ENCODE measurements at regions not wholly inside any gene's neighbourhood (a gene's known extent, or its start where the extent isn't known, plus 50 kb on each side); places are given as distances from the start of the nearest gene placed in this dataset.

DNA sequence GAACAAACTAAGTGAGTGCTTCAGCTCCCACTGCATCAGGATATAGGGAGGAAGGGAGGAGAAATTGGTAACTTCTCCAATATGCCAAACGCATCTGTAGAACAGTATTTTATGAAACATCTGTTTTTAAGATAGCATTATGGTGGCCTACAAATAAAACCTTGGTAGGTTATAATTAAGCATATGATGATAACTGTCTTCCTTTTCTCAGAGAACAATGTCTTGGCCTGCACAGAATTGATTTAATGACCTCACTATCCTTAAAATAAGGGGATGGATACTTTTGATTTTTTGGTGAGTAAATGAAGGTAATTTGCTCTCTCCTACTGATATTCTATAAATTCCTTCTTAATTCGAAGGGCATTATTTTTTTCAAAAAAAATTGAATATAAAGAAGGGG lies 451.5 kb upstream of the TGFBR2 start:
- H2AFZ ChIP-seq (ENCODE audit: low read length): no peak overlapping the region
- H3K9me2 ChIP-seq (replicated peaks; ENCODE audit: low read depth, low read length): no peaks in the 10 kb centered on the region
- H3K36me3 ChIP-seq (ENCODE audit: insufficient read depth, low read length): no peaks in the 10 kb centered on the region
- no peaks in the 10 kb centered on the region for H3F3A ChIP-seq (ENCODE audit: low read depth)
- H3K4me3 ChIP-seq (ENCODE audit: low read length, poor library complexity, severe bottlenecking): no peak overlapping the region
- no peaks in the 10 kb centered on the region for H3K27me3 ChIP-seq (ENCODE audit: insufficient read depth, low read length, poor library complexity, severe bottlenecking)
- no peaks in the 10 kb centered on the region for H3K4me1 ChIP-seq (ENCODE audit: insufficient read depth, low read length, poor library complexity, severe bottlenecking)
- no peaks in the 10 kb centered on the region for H3K79me2 ChIP-seq (ENCODE audit: insufficient read depth, low read length)
- no peaks in the 10 kb centered on the region for H4K20me1 ChIP-seq (ENCODE audit: insufficient read depth, low read length, poor library complexity, severe bottlenecking)
- TF ChIP-seq, protein P1, sequence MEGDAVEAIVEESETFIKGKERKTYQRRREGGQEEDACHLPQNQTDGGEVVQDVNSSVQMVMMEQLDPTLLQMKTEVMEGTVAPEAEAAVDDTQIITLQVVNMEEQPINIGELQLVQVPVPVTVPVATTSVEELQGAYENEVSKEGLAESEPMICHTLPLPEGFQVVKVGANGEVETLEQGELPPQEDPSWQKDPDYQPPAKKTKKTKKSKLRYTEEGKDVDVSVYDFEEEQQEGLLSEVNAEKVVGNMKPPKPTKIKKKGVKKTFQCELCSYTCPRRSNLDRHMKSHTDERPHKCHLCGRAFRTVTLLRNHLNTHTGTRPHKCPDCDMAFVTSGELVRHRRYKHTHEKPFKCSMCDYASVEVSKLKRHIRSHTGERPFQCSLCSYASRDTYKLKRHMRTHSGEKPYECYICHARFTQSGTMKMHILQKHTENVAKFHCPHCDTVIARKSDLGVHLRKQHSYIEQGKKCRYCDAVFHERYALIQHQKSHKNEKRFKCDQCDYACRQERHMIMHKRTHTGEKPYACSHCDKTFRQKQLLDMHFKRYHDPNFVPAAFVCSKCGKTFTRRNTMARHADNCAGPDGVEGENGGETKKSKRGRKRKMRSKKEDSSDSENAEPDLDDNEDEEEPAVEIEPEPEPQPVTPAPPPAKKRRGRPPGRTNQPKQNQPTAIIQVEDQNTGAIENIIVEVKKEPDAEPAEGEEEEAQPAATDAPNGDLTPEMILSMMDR (conservative IDR thresholded peaks at IDR 0.05; ENCODE audit: low read length): no peak
- no peak for TF ChIP-seq EZH2phosphoT487 (IDR thresholded peaks at IDR 0.05; ENCODE audit: borderline replicate concordance)
- no peak overlapping the region for H3K9ac ChIP-seq (ENCODE audit: low read depth, low read length, poor library complexity, severe bottlenecking)
- no peak overlapping the region for H3K4me2 ChIP-seq (ENCODE audit: low read depth, low read length, poor library complexity, severe bottlenecking)
- no peaks in the 10 kb centered on the region for H3K9me3 ChIP-seq (ENCODE audit: insufficient read depth, low read depth, low read length)

DNA sequence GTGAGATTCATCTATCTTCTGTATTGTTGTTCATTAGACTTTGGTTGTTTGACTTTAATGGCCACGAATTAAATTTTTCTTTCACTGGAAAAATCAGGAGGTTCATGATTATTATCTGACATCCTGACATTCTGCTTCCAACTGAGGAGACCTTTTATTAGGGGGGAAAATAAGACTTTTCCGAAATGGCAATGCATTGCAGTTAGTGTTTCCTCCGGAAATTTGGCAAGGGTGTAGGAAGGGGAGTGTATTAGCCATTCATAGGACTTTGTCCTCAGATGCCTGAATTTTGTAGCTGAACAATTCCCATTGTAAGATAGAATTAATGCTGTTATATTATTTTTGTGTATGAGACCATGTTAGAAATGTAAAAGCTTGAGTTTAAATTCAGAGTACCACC lies 450.6 kb upstream of the TGFBR2 start:
- no peak for TF ChIP-seq EZH2phosphoT487 (IDR thresholded peaks at IDR 0.05; ENCODE audit: borderline replicate concordance)
- TF ChIP-seq, protein P1 (conservative IDR thresholded peaks at IDR 0.05; ENCODE audit: low read length): no peak
- H3F3A ChIP-seq (ENCODE audit: low read depth): no peaks in the 10 kb centered on the region
- no peaks in the 10 kb centered on the region for H4K20me1 ChIP-seq (ENCODE audit: insufficient read depth, low read length, poor library complexity, severe bottlenecking)
- H3K36me3 ChIP-seq (ENCODE audit: insufficient read depth, low read length): no peaks in the 10 kb centered on the region
- no peaks in the 10 kb centered on the region for H3K9me2 ChIP-seq (replicated peaks; ENCODE audit: low read depth, low read length)
- no peaks in the 10 kb centered on the region for H3K79me2 ChIP-seq (ENCODE audit: insufficient read depth, low read length)
- no peaks in the 10 kb centered on the region for H3K4me1 ChIP-seq (ENCODE audit: insufficient read depth, low read length, poor library complexity, severe bottlenecking)
- H3K9ac ChIP-seq (ENCODE audit: low read depth, low read length, poor library complexity, severe bottlenecking): no peak overlapping the region
- no peak overlapping the region for H3K4me3 ChIP-seq (ENCODE audit: low read length, poor library complexity, severe bottlenecking)
- no peak overlapping the region for H2AFZ ChIP-seq (ENCODE audit: low read length)
- no peak overlapping the region for H3K4me2 ChIP-seq (ENCODE audit: low read depth, low read length, poor library complexity, severe bottlenecking)
- no peaks in the 10 kb centered on the region for H3K27me3 ChIP-seq (ENCODE audit: insufficient read depth, low read length, poor library complexity, severe bottlenecking)
- no peaks in the 10 kb centered on the region for H3K9me3 ChIP-seq (ENCODE audit: insufficient read depth, low read depth, low read length)

DNA sequence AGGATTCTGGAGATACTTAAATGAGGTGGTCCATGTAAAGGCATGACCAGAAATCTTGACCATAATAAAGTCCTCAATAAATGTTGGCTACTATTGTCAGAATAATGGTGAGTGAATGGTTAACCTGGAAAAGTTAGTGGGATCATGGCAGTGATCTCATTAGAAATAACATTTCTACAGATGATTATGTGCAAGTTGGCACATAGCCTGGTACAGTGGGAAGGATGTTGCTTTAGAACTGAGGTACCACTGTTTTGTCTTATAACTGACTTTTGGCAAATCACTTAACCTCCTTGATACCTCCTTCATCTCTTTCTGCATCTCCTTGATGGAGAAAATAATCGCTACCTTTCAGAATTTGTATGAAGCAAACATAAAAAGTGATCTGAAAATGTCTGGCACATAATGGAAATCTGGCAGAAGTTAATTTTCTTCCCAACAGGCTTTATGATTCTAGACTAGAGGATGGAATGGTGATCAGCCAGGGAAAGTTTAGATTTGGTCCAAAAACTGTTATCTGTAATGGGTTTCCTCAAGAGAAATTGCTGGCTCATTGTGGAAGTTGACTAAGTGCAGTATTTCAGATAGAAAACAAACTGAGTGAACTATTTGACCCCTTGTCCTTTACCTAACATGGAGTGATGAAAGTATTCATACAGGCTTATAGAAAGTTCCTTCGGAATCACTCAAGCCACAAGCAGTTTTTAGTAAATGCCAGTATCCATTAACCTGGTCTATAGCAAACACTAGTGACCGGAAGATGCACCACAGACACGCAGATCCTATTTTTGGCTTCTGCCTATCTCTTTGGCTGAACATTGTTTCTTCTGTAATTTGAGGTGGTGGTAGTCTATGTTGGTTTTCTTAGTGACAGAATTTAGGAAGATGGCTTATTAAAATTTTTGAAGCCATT lies 449.6 kb upstream of the TGFBR2 start:
- Histone ChIP-seq H3K4me2 (ENCODE audit: low read depth, low read length, poor library complexity, severe bottlenecking) (no peak overlapping the region), H4K20me1 (ENCODE audit: insufficient read depth, low read length, poor library complexity, severe bottlenecking) (no peaks in the 10 kb centered on the region), H3K36me3 (ENCODE audit: insufficient read depth, low read length) (no peaks in the 10 kb centered on the region), H3K4me1 (ENCODE audit: insufficient read depth, low read length, poor library complexity, severe bottlenecking) (no peaks in the 10 kb centered on the region), H3K79me2 (ENCODE audit: insufficient read depth, low read length) (no peaks in the 10 kb centered on the region), H3K9me3 (ENCODE audit: insufficient read depth, low read depth, low read length) (no peaks in the 10 kb centered on the region), H3K4me3 (ENCODE audit: low read length, poor library complexity, severe bottlenecking) (no peak overlapping the region), H3K9me2 (replicated peaks; ENCODE audit: low read depth, low read length) (no peaks in the 10 kb centered on the region), H2AFZ (ENCODE audit: low read length) (no peak overlapping the region), H3K9ac (ENCODE audit: low read depth, low read length, poor library complexity, severe bottlenecking) (no peak overlapping the region), H3F3A (ENCODE audit: low read depth) (no peaks in the 10 kb centered on the region), H3K27me3 (ENCODE audit: insufficient read depth, low read length, poor library complexity, severe bottlenecking) (no peaks in the 10 kb centered on the region)
- TF ChIP-seq EZH2phosphoT487 (IDR thresholded peaks at IDR 0.05; ENCODE audit: borderline replicate concordance): no peak
- TF ChIP-seq, protein P1 (conservative IDR thresholded peaks at IDR 0.05; ENCODE audit: low read length): no peak
